DOHH2 (cell line): ENCODE measurements at regions not wholly inside any gene's neighbourhood (a gene's known extent, or its start where the extent isn't known, plus 50 kb on each side); places are given as distances from the start of the nearest gene placed in this dataset.

Experiments used
- CTCF ChIP-seq: fragments of 200-600 bp; sonication (generic); IDR thresholded peaks from one replicate; pipeline ENCODE4 v1.5.1; 2014; ENCODE audit warnings: antibody characterized with exemption, mild to moderate bottlenecking, low read depth, low read length; ENCODE audit not compliant: poor library complexity, severe bottlenecking
- EZH2phosphoT487 ChIP-seq: fragments of 200-600 bp; sonication (generic); IDR thresholded peaks from 2 replicates; pipeline ENCODE4 v1.6.1; 2017; ENCODE audit warnings: borderline replicate concordance, mild to moderate bottlenecking, antibody characterized with exemption, low read length, moderate library complexity, mixed read lengths

DNA sequence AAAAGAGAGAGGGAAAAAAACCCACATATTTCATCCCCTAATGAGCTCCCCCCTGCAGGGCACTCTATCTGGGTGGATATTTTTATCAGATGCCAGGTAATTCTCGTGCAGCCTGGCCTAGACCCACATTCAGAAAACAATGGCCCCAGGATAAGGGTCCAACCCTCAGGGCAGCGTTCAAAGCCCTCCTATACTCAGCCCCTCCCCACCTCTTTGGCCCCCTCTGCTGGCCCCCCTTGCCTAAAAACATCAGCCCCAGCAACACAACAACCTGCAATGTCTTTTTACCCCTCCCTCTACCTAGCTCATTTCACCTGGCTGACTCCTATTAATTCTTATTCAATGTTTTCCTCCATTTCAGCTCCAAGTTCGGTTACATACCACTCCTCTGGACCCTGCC is 145.4 kb upstream of the MED14 start:
- TF ChIP-seq EZH2phosphoT487 (no peak), CTCF (no peak)
